Glutamatergic neuron (in vitro differentiated cells): ENCODE measurements at regions not wholly inside any gene's neighbourhood (a gene's known extent, or its start where the extent isn't known, plus 50 kb on each side); places are given as distances from the start of the nearest gene placed in this dataset.

Experiments used
- DNase-seq: peaks from one replicate; pipeline ENCODE4 v3.0.0; 2022
- H3K27ac Mint-ChIP-seq: one replicate; pipeline ENCODE4 v1.8.0; 2020; ENCODE audit warnings: mild to moderate bottlenecking, mixed read lengths, inconsistent platforms; ENCODE audit not compliant: unreplicated experiment
- H3K27me3 Mint-ChIP-seq: one replicate; pipeline ENCODE4 v1.8.0; 2020; ENCODE audit warnings: mild to moderate bottlenecking, moderate library complexity, mixed read lengths, inconsistent platforms; ENCODE audit not compliant: unreplicated experiment
- H3K36me3 Mint-ChIP-seq: one replicate; pipeline ENCODE4 v1.8.0; 2020; ENCODE audit warnings: mild to moderate bottlenecking, mixed read lengths, inconsistent platforms; ENCODE audit not compliant: unreplicated experiment
- H3K4me1 Mint-ChIP-seq: one replicate; pipeline ENCODE4 v1.8.0; 2020; ENCODE audit warnings: mild to moderate bottlenecking, low read depth, mixed read lengths, inconsistent platforms; ENCODE audit not compliant: unreplicated experiment
- H3K4me3 Mint-ChIP-seq: one replicate; pipeline ENCODE4 v1.8.0; 2020; ENCODE audit warnings: mild to moderate bottlenecking, mixed read lengths, inconsistent platforms; ENCODE audit not compliant: unreplicated experiment
- H3K9me3 Mint-ChIP-seq: one replicate; pipeline ENCODE4 v1.8.0; 2020; ENCODE audit warnings: mild to moderate bottlenecking, moderate library complexity, mixed read lengths, inconsistent platforms; ENCODE audit not compliant: unreplicated experiment
- CTCF ChIP-seq: fragments of 200-600 bp; sonication (generic); IDR thresholded peaks from one replicate; pipeline ENCODE4 v1.5.0; 2021; ENCODE audit not compliant: partially characterized antibody, unreplicated experiment

- no peaks in the 10 kb centered on the region for H3K9me3 Mint-ChIP-seq
- H3K4me3 Mint-ChIP-seq: no peak overlapping the region
- no peaks in the 10 kb centered on the region for H3K36me3 Mint-ChIP-seq
- no peak for TF ChIP-seq CTCF
- peaks cover 9% of the 10 kb centered on the region for H3K4me1 Mint-ChIP-seq
- H3K27me3 Mint-ChIP-seq: no peaks in the 10 kb centered on the region
- no peak overlapping the region for H3K27ac Mint-ChIP-seq
- no peak for DNase-seq
These were observed 401.0 kb upstream of the TBL1XR1 start for GRCh38 chr3:177598097-177598833.

- Mint-ChIP-seq H3K9me3 (no peaks in the 10 kb centered on the region), H3K36me3 (no peaks in the 10 kb centered on the region), H3K4me1 (peaks cover 13% of the 10 kb centered on the region), H3K27ac (no peak overlapping the region), H3K4me3 (no peak overlapping the region), H3K27me3 (no peaks in the 10 kb centered on the region)
- TF ChIP-seq CTCF: no peak
- no peak for DNase-seq
These were observed 402.0 kb upstream of the TBL1XR1 start for GRCh38 chr3:177599326-177599725.

GRCh38 chr3:177599837-177600236 lies 402.6 kb upstream of the TBL1XR1 start:
- Mint-ChIP-seq H3K27ac (no peak overlapping the region), H3K4me1 (peaks cover 13% of the 10 kb centered on the region), H3K9me3 (no peaks in the 10 kb centered on the region), H3K36me3 (peaks cover 1% of the 10 kb centered on the region), H3K4me3 (no peak overlapping the region), H3K27me3 (peaks cover under 1% of the 10 kb centered on the region)
- no peak for TF ChIP-seq CTCF
- DNase-seq: no peak

- H3K4me3 Mint-ChIP-seq: no peak overlapping the region
- H3K36me3 Mint-ChIP-seq: peaks cover 5% of the 10 kb centered on the region
- DNase-seq: no peak
- H3K27ac Mint-ChIP-seq: no peak overlapping the region
- TF ChIP-seq CTCF: no peak
- peaks cover 2% of the 10 kb centered on the region for H3K27me3 Mint-ChIP-seq
- peaks cover 13% of the 10 kb centered on the region for H3K4me1 Mint-ChIP-seq
- peaks cover 2% of the 10 kb centered on the region for H3K9me3 Mint-ChIP-seq
These were observed 403.1 kb upstream of the TBL1XR1 start for GRCh38 chr3:177600411-177600810.

- H3K36me3 Mint-ChIP-seq: peaks cover 5% of the 10 kb centered on the region
- DNase-seq: no peak
- H3K4me1 Mint-ChIP-seq: peaks cover 13% of the 10 kb centered on the region
- no peak overlapping the region for H3K4me3 Mint-ChIP-seq
- TF ChIP-seq CTCF: no peak
- H3K27me3 Mint-ChIP-seq: peaks cover 2% of the 10 kb centered on the region
- H3K9me3 Mint-ChIP-seq: peaks cover 2% of the 10 kb centered on the region
- H3K27ac Mint-ChIP-seq: no peak overlapping the region
These were observed 403.9 kb upstream of the TBL1XR1 start for GRCh38 chr3:177601152-177601551.
